ENCODE measurements at regions not wholly inside any gene's neighbourhood (a gene's known extent, or its start where the extent isn't known, plus 50 kb on each side); places are given as distances from the start of the nearest gene placed in this dataset.
"Not testable (repeated sequence)": the region's sequence is repeated elsewhere in the genome, so short reads cannot be mapped to it uniquely, and the experiment has no call there.

DNA sequence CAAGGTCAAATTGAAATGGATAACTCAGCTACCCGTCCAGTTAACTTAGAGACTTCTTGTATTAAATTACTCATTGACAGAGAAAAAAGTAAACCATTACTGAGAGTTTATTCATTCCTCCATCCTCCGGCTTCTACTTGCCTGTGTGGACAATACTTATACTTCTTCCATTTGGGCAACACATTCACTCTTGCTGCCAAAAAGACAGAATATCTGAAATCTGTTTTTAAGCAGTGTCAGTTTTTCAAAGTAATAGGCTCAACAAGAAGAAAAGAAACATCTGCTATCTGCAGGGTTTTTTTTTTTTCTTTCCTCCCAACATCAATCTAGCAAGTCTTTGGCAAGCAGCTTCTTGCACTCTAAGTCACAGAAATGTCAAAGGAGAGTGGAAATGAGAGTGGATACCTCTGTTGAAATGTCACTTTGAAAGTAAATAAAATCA is 1142.8 kb downstream of the PCDH9 start:
- Histone ChIP-seq H3K36me3 (ENCODE audit: control insufficient read depth, insufficient read depth, low read length) (no peaks in the 10 kb centered on the region), H3K4me3 (replicated peaks; ENCODE audit: low read depth, low read length) (no peak overlapping the region), H3K27me3 (replicated peaks; ENCODE audit: control insufficient read depth, insufficient read depth, low read length) (no peaks in the 10 kb centered on the region)
- TF ChIP-seq, protein P1, sequence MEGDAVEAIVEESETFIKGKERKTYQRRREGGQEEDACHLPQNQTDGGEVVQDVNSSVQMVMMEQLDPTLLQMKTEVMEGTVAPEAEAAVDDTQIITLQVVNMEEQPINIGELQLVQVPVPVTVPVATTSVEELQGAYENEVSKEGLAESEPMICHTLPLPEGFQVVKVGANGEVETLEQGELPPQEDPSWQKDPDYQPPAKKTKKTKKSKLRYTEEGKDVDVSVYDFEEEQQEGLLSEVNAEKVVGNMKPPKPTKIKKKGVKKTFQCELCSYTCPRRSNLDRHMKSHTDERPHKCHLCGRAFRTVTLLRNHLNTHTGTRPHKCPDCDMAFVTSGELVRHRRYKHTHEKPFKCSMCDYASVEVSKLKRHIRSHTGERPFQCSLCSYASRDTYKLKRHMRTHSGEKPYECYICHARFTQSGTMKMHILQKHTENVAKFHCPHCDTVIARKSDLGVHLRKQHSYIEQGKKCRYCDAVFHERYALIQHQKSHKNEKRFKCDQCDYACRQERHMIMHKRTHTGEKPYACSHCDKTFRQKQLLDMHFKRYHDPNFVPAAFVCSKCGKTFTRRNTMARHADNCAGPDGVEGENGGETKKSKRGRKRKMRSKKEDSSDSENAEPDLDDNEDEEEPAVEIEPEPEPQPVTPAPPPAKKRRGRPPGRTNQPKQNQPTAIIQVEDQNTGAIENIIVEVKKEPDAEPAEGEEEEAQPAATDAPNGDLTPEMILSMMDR (IDR thresholded peaks at IDR 0.05; ENCODE audit: insufficient read depth, low read length, poor library complexity, severe bottlenecking): no peak
- no peak for DNase-seq (ENCODE audit: extremely low read depth, insufficient read length)

DNA sequence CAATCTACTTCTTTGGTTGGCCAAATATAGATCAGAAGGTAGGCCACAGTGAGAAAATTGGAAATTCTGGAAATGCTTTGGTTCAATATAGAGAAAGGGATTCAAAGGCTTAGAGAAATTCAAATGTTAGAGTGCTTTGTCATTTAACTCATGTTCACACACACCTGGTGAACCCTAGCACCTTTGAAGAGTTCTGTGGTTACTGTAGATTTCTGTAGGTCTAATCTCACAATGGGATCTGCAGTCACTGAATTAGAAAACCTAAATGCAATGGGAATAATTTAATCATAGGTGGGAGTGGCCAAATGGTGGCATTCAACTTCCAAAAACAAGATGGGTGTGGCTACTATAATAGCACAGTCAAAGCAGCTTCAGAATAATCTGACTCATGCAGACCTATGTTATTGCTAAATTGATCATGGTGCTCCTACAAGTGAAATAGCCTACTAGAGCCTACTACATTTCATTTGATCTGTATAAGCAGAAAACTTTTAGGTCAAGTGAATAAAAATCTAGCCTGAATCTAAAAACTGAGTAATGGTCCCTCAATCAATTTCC is 1152.9 kb downstream of the PCDH9 start:
- Histone ChIP-seq H3K4me3 (replicated peaks; ENCODE audit: low read depth, low read length) (no peak overlapping the region), H3K36me3 (ENCODE audit: control insufficient read depth, insufficient read depth, low read length) (no peaks in the 10 kb centered on the region), H3K27me3 (replicated peaks; ENCODE audit: control insufficient read depth, insufficient read depth, low read length) (no peaks in the 10 kb centered on the region)
- DNase-seq (ENCODE audit: extremely low read depth, insufficient read length): no peak
- TF ChIP-seq, protein P1 (IDR thresholded peaks at IDR 0.05; ENCODE audit: insufficient read depth, low read length, poor library complexity, severe bottlenecking): no peak

DNA sequence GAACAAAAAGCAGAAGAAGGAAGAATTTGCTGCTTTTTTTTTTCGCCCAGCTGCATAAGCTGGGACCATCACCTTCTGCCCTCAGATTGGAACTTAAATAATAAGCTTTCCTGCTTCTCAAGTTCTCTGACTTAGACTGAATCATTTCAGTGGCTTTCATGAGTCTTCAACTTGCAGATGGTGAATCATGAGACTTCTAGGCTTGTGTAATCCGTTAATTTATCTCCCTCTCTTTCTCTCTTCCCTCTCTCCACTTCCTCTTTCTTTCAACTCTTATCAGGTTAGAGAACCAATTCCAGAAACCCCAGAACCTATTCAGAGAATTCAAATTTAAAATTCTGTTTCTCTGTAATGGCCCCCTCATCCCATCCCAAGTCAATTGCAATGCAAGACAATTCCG is 1153.7 kb downstream of the PCDH9 start:
- TF ChIP-seq, protein P1 (IDR thresholded peaks at IDR 0.05; ENCODE audit: insufficient read depth, low read length, poor library complexity, severe bottlenecking): no peak
- H3K27me3 ChIP-seq (replicated peaks; ENCODE audit: control insufficient read depth, insufficient read depth, low read length): no peaks in the 10 kb centered on the region
- no peak overlapping the region for H3K4me3 ChIP-seq (replicated peaks; ENCODE audit: low read depth, low read length)
- H3K36me3 ChIP-seq (ENCODE audit: control insufficient read depth, insufficient read depth, low read length): no peaks in the 10 kb centered on the region
- DNase-seq (ENCODE audit: extremely low read depth, insufficient read length): no peak

DNA sequence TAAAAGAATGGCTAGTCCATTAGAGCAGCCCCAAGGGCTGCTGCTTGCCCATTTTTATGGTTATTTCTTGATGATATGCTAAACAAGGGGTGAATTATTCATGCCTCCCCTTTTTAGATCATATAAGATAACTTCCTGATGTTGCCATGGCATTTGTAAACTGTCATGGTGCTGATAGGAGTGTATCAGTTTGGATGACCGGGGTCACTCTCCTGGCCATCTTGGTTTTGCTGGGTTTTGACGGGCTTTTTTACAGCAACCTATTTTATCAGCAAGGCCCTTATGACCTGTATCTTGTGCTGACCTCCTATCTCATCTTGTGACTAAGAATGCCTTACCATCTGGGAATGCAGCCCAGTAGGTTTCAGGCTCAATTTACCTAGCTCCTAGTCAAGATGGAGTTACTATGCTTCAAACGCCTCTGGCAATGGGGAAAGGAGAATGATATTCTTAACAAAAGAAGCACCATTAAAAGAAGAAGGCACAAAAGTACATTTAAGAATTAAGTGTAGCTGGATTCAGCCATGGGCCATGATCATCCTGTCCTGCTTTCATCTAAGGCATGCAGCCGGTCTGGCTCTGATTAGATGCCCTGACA is 1156.0 kb downstream of the PCDH9 start:
- no peaks in the 10 kb centered on the region for H3K36me3 ChIP-seq (ENCODE audit: control insufficient read depth, insufficient read depth, low read length)
- no peak overlapping the region for H3K4me3 ChIP-seq (replicated peaks; ENCODE audit: low read depth, low read length)
- no peak for DNase-seq (ENCODE audit: extremely low read depth, insufficient read length)
- no peaks in the 10 kb centered on the region for H3K27me3 ChIP-seq (replicated peaks; ENCODE audit: control insufficient read depth, insufficient read depth, low read length)
- TF ChIP-seq, protein P1 (IDR thresholded peaks at IDR 0.05; ENCODE audit: insufficient read depth, low read length, poor library complexity, severe bottlenecking): no peak

DNA sequence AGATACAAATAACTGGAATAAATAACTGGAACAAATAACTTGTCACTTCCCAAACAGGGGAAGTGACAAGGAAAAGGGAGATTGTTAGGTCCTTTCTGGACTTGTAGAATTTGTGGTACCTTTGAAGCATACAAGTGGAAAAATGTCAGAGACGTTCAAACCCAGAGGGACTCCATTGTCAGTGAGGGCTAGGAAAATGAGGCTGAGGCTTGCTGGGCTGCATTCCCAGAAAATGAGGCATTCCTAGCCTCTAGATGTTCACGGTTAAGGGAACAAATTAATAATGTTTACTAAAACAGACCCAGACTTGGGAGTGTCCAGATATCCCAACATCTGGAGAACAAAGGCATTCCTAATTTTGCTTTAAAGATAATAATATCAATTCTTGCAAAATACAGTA is 1158.0 kb downstream of the PCDH9 start:
- not testable (repeated sequence) for H3K4me3 ChIP-seq (replicated peaks; ENCODE audit: low read depth, low read length); DNase-seq (ENCODE audit: extremely low read depth, insufficient read length); H3K36me3 ChIP-seq (ENCODE audit: control insufficient read depth, insufficient read depth, low read length); H3K27me3 ChIP-seq (replicated peaks; ENCODE audit: control insufficient read depth, insufficient read depth, low read length)

DNA sequence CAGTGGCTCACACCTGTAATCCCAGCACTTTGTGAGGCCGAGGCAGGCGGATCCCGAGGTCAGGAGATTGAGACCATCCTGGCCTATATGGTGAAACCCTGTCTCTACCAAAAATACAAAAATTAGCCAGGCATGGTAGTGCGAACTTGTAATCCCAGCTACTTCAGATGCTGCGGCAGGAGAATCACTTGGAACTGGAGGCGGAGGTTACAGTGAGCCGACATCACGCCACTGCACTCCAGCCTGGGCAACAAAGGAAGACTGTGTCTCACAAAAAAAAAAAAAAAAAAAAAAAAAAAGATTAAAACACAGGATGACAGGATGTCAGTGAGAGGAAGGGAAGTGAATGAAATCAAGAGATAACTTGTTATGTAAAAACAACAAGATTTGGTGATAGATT is 1158.5 kb downstream of the PCDH9 start:
- TF ChIP-seq, protein P1 (IDR thresholded peaks at IDR 0.05; ENCODE audit: insufficient read depth, low read length, poor library complexity, severe bottlenecking): no peak
- H3K36me3 ChIP-seq (ENCODE audit: control insufficient read depth, insufficient read depth, low read length): no peaks in the 10 kb centered on the region

More for the DNA sequence above, 1158.5 kb downstream of the PCDH9 start:
- no peak for DNase-seq (ENCODE audit: extremely low read depth, insufficient read length)
- no peak overlapping the region for H3K4me3 ChIP-seq (replicated peaks; ENCODE audit: low read depth, low read length)
- no peaks in the 10 kb centered on the region for H3K27me3 ChIP-seq (replicated peaks; ENCODE audit: control insufficient read depth, insufficient read depth, low read length)
